H1 (cell line): ENCODE measurements at regions not wholly inside any gene's neighbourhood (a gene's known extent, or its start where the extent isn't known, plus 50 kb on each side); places are given as distances from the start of the nearest gene placed in this dataset.

Experiments used
- CTCF ChIA-PET: fragments of 300-600 bp; sonication (Branson Sonifier 250); formaldehyde crosslinking; loops from one replicate; lab custom pipeline; 2021; ENCODE audit not compliant: partially characterized antibody; lab: Charles Lee
- POLR2A ChIA-PET: fragments of 300-600 bp; sonication (Branson Sonifier 250); formaldehyde crosslinking; loops from one replicate; lab custom pipeline; 2021; ENCODE audit warnings: inconsistent platforms; ENCODE audit not compliant: partially characterized antibody; lab: Charles Lee
- DNase-seq, 2 experiments: peaks; one replicate each; pipeline versions ENCODE4 v3.0.0 to v3.0.0-alpha.2; 2010 to 2022; ENCODE audit warnings: low spot score in 2 of 2, low read depth in 1 of 2, mixed read lengths in 1 of 2
- FAIRE-seq: peaks from 2 replicates; lab custom pipeline; 2011; peaks lifted over from hg19 to GRCh38; lab: Jason Lieb, UNC
- H2AFZ ChIP-seq: 2 replicates; pipeline ENCODE4 v1.8.1; 2012; ENCODE audit warnings: low read length, inconsistent platforms
- H2AK5ac ChIP-seq: 2 replicates; pipeline ENCODE4 v1.6.1; 2013; ENCODE audit warnings: low read depth, low read length
- H2BK120ac ChIP-seq: replicated peaks from 2 replicates; pipeline ENCODE3; 2013; ENCODE audit warnings: low read depth, low read length, inconsistent platforms
- H2BK12ac ChIP-seq: 2 replicates; pipeline ENCODE4 v1.6.1; 2013; ENCODE audit warnings: low read depth, low read length
- H2BK15ac ChIP-seq: 2 replicates; pipeline ENCODE4 v1.6.1; 2013; ENCODE audit warnings: low read length
- H2BK20ac ChIP-seq: 2 replicates; pipeline ENCODE4 v1.6.1; 2013; ENCODE audit warnings: low read length
- H2BK5ac ChIP-seq: 2 replicates; pipeline ENCODE4 v1.6.1; 2013; ENCODE audit warnings: low read depth, low read length
- H3K14ac ChIP-seq: 2 replicates; pipeline ENCODE4 v1.6.1; 2013; ENCODE audit warnings: inconsistent platforms; ENCODE audit not compliant: insufficient read length
- H3K18ac ChIP-seq: 2 replicates; pipeline ENCODE4 v1.6.1; 2013; ENCODE audit warnings: low read length; ENCODE audit errors: extremely low read depth
- H3K23ac ChIP-seq: 2 replicates; pipeline ENCODE4 v1.6.1; 2013; ENCODE audit warnings: inconsistent platforms; ENCODE audit not compliant: insufficient read length
- H3K23me2 ChIP-seq: 2 replicates; pipeline ENCODE4 v1.6.1; 2013; ENCODE audit warnings: low read depth, low read length
- H3K27ac ChIP-seq: 2 replicates; pipeline ENCODE4 v1.6.1; 2011; ENCODE audit warnings: low read depth, low read length, inconsistent platforms
- H3K27me3 ChIP-seq, 4 experiments: replicated peaks in 1 of 4; 1 replicate in 1 of 4; 2 replicates in 3 of 4; pipeline versions ENCODE4 v1.6.1 to v1.8.1; 2011 to 2013; ENCODE audit warnings: low read length in 3 of 4, mild to moderate bottlenecking in 3 of 4, inconsistent platforms in 2 of 4, mixed read lengths in 2 of 4, moderate library complexity in 1 of 4; ENCODE audit not compliant: control insufficient read depth in 3 of 4, insufficient read depth in 3 of 4; ENCODE audit errors: extremely low read depth in 1 of 4
- H3K36me3 ChIP-seq, 4 experiments: 2 replicates each; pipeline versions ENCODE4 v1.6.1 to v1.8.1; 2011 to 2013; ENCODE audit warnings: mild to moderate bottlenecking in 4 of 4, low read length in 3 of 4, moderate library complexity in 2 of 4, control low read depth in 1 of 4, inconsistent platforms in 1 of 4; ENCODE audit not compliant: insufficient read depth in 4 of 4, control insufficient read depth in 2 of 4
- H3K4ac ChIP-seq: replicated peaks from 2 replicates; pipeline ENCODE3; 2013; ENCODE audit warnings: low read length, low read depth, mixed read lengths, inconsistent platforms; ENCODE audit not compliant: insufficient read length
- H3K4me1 ChIP-seq, 4 experiments: replicated peaks in 1 of 4; 1 replicate in 1 of 4; 2 replicates in 3 of 4; pipeline versions ENCODE4 v1.6.1 to v1.8.1; 2011 to 2013; ENCODE audit warnings: low read length in 3 of 4, inconsistent platforms in 2 of 4, mixed read lengths in 1 of 4; ENCODE audit not compliant: insufficient read depth in 4 of 4, control insufficient read depth in 3 of 4
- H3K4me2 ChIP-seq, 2 experiments: 2 replicates each; pipeline versions ENCODE4 v1.6.1 to v1.8.1; 2011 to 2013; ENCODE audit warnings: low read depth in 2 of 2, low read length in 2 of 2, control low read depth in 1 of 2, inconsistent platforms in 1 of 2, mild to moderate bottlenecking in 1 of 2; ENCODE audit not compliant: insufficient read depth in 1 of 2
- H3K4me3 ChIP-seq, 4 experiments: fragments of 200-600, 300-600 bp in 1 of 4; sonication (generic), shearing (Covaris generic), sonication (Bioruptor Twin) in 1 of 4; 2 replicates each; pipeline versions ENCODE4 v1.5.1 to v1.8.1; 2011 to 2016; ENCODE audit warnings: low read length in 4 of 4, low read depth in 3 of 4, control low read depth in 2 of 4, inconsistent platforms in 2 of 4, mild to moderate bottlenecking in 2 of 4, mixed read lengths in 1 of 4, moderate library complexity in 1 of 4; ENCODE audit not compliant: insufficient read depth in 2 of 4; ENCODE audit errors: extremely low read depth in 1 of 4
- H3K56ac ChIP-seq: replicated peaks from 2 replicates; pipeline ENCODE3; 2013; ENCODE audit warnings: low read depth, mild to moderate bottlenecking, mixed read lengths, low read length, inconsistent platforms; ENCODE audit not compliant: insufficient read length
- H3K79me1 ChIP-seq: 2 replicates; pipeline ENCODE4 v1.6.1; 2013; ENCODE audit warnings: low read depth, low read length, control low read depth
- H3K79me2 ChIP-seq, 2 experiments: 2 replicates each; pipeline versions ENCODE4 v1.6.1 to v1.8.1; 2012 to 2013; ENCODE audit warnings: low read length in 2 of 2, mild to moderate bottlenecking in 2 of 2, inconsistent platforms in 1 of 2; ENCODE audit not compliant: insufficient read depth in 2 of 2, control insufficient read depth in 1 of 2
- H3K9ac ChIP-seq, 4 experiments: replicated peaks in 1 of 4; 1 replicate in 1 of 4; 2 replicates in 3 of 4; pipeline versions ENCODE4 v1.6.1 to v1.8.1; 2011 to 2013; ENCODE audit warnings: low read depth in 3 of 4, low read length in 3 of 4, control low read depth in 2 of 4, mild to moderate bottlenecking in 2 of 4, moderate library complexity in 2 of 4, inconsistent platforms in 1 of 4; ENCODE audit errors: extremely low read depth in 1 of 4
- H3K9me3 ChIP-seq, 2 experiments: 2 replicates each; pipeline versions ENCODE4 v1.6.1 to v1.8.1; 2012 to 2013; ENCODE audit warnings: mild to moderate bottlenecking in 2 of 2, moderate library complexity in 2 of 2, control low read depth in 1 of 2, inconsistent platforms in 1 of 2, low read depth in 1 of 2, low read length in 1 of 2, mixed read lengths in 1 of 2; ENCODE audit not compliant: insufficient read depth in 2 of 2
- H4K20me1 ChIP-seq, 2 experiments: replicated peaks in 1 of 2; 2 replicates each; pipeline versions ENCODE3 to v1.8.1; 2011 to 2013; ENCODE audit warnings: inconsistent platforms in 2 of 2, low read length in 2 of 2, mild to moderate bottlenecking in 1 of 2; ENCODE audit not compliant: insufficient read depth in 2 of 2, control insufficient read depth in 1 of 2
- H4K5ac ChIP-seq: 2 replicates; pipeline ENCODE4 v1.6.1; 2013; ENCODE audit warnings: low read length, low read depth, mixed read lengths, inconsistent platforms; ENCODE audit not compliant: insufficient read length
- H4K8ac ChIP-seq: 2 replicates; pipeline ENCODE4 v1.8.0; 2013; ENCODE audit warnings: mild to moderate bottlenecking, moderate library complexity, low read length, inconsistent platforms; ENCODE audit not compliant: insufficient read depth; ENCODE audit errors: extremely low read depth
- H4K91ac ChIP-seq: replicated peaks from 2 replicates; pipeline ENCODE3; 2013; ENCODE audit warnings: low read length, mixed read lengths, inconsistent platforms; ENCODE audit not compliant: insufficient read length
- BRCA1 ChIP-seq: IDR thresholded peaks from 2 replicates; pipeline ENCODE4 v1.6.1; 2012; ENCODE audit warnings: low read depth, low read length, improper control_type of control experiment
- HDAC6 ChIP-seq: IDR thresholded peaks from one replicate; pipeline ENCODE4 v1.7.1; 2012; ENCODE audit warnings: low read depth, mild to moderate bottlenecking, inconsistent platforms, low read length, moderate library complexity
- KDM4A ChIP-seq: IDR thresholded peaks from one replicate; pipeline ENCODE4 v1.7.1; 2012; ENCODE audit warnings: low read depth, mild to moderate bottlenecking, moderate library complexity, low read length, inconsistent platforms; ENCODE audit not compliant: severe bottlenecking
- TEAD4 ChIP-seq: IDR thresholded peaks from 2 replicates; pipeline ENCODE4 v1.6.1; 2012; ENCODE audit warnings: low read depth, low read length, inconsistent platforms, mixed read lengths
- WGBS, 2 experiments: shearing (Covaris generic) in 1 of 2; methylation state at CpG; one replicate each; pipeline versions ENCODE4 v1.1.6 to v1.1.7; 2013 to 2015; ENCODE audit warnings: low lambda C conversion rate in 2 of 2, mixed read lengths in 2 of 2, inconsistent platforms in 1 of 2, low coverage in 1 of 2, missing lambda C conversion rate in 1 of 2; ENCODE audit not compliant: insufficient replicate concordance in 2 of 2, insufficient coverage in 1 of 2, insufficient read length in 1 of 2; ENCODE audit errors: extremely low coverage in 1 of 2, missing lambda C conversion rate in 1 of 2; 5-methylcytosine and 5-hydroxymethylcytosine counted together

GRCh38 chr6:126786262-126786661 is 332.2 kb upstream of the RSPO3 start:
- Histone ChIP-seq H3K18ac (no peak overlapping the region), H3K23me2 (no peaks in the 10 kb centered on the region), H3K23ac (no peak overlapping the region), H3K79me2 (no peaks in the 10 kb centered on the region), H4K8ac (no peak overlapping the region), H2BK120ac (no peak overlapping the region), H3K56ac (no peak overlapping the region), H2BK20ac (no peak overlapping the region), H2BK12ac (no peak overlapping the region), H3K4me1 (no peaks in the 10 kb centered on the region), H3K14ac (no peak overlapping the region), H2BK5ac (no peak overlapping the region), H4K5ac (no peak overlapping the region), H4K20me1 (no peaks in the 10 kb centered on the region), H2AFZ (no peak overlapping the region), H3K4ac (no peak overlapping the region), H4K91ac (no peak overlapping the region), H3K4me3 (no peak overlapping the region), H3K9ac (no peak overlapping the region), H3K9me3 (no peaks in the 10 kb centered on the region), H3K27ac (no peak overlapping the region), H3K4me2 (no peak overlapping the region), H3K36me3 (no peaks in the 10 kb centered on the region), H2AK5ac (no peak overlapping the region), H3K27me3 (no peaks in the 10 kb centered on the region), H2BK15ac (no peak overlapping the region), H3K79me1 (no peaks in the 10 kb centered on the region)
- POLR2A ChIA-PET, result no interaction called here
- CTCF ChIA-PET, result interaction anchor here (1.4 to 1.6 kb wide), 2 partner anchors 17 to 18 kb away, joined by 4 to 5 read pairs; no protein-coding TSS in a partner anchor
- WGBS, 2 experiments, result 88% methylated on average over 1 of the region's 1 CpG; no CpG with 5 or more reads in 1 of the 2 experiments
- FAIRE-seq (no peak), DNase-seq (no peak)
- TF ChIP-seq HDAC6, result no peak
- no peak for TF ChIP-seq KDM4A
- TF ChIP-seq BRCA1, result no peak
- no peak for TF ChIP-seq TEAD4
